ENCODE measurements at regions not wholly inside any gene's neighbourhood (a gene's known extent, or its start where the extent isn't known, plus 50 kb on each side); places are given as distances from the start of the nearest gene placed in this dataset.
A peak's percentile ranks its signal among the peaks of the same experiment; 100 is the strongest.

DNA sequence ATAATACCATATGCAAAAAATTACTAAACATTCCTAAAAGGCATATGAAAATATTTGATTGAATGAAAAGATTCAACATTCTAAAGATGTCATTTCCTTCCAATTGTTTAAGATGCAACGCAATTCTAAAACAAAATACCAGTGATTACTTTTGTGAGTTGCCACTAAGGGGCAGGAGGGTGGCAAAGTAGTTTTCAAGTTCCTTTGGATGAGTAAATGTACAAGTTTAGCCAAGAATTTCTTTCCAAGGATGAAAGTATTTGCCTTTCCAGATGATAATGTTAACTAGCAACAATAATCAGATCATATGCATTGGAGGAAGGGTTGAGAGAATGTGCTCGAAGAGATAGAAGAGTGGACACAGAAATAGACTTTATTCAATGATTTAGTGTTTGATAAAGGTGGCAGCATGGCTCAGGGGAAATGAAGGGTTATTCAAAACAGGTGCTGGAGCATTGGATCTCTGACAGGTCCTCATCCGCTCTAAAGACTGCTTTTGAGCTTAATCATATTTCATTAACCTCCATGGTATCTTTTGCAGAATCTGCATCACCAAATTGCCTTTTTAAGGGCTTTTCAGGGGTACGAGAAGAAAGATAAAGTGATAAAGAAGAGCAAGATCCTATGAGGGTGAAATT is 678.5 kb upstream of the TBX3 start:
- Histone ChIP-seq H3K9me3 (ENCODE audit: control insufficient read depth in 2 of 2, insufficient read depth in 1 of 2, low read depth in 1 of 2, low read length in 1 of 2) (peaks cover 0 to 2% of the 10 kb centered on the region in 2 donors), H3K27me3 (ENCODE audit: control insufficient read depth in 1 of 2, insufficient read depth in 2 of 2, low read length in 2 of 2) (no peaks in the 10 kb centered on the region), H3K27ac (ENCODE audit: low read depth in 2 of 2, low read length in 1 of 2) (no peak overlapping the region), H3K4me1 (ENCODE audit: control insufficient read depth in 2 of 2, insufficient read depth in 2 of 2, low read length in 1 of 2) (no peaks in the 10 kb centered on the region), H3K4me3 (ENCODE audit: low read depth in 1 of 2, low read length in 2 of 2) (no peak overlapping the region), H3K36me3 (ENCODE audit: control insufficient read depth in 2 of 2, insufficient read depth in 2 of 2, low read length in 1 of 2) (no peaks in the 10 kb centered on the region)
- 76% methylated on average over 4 of the region's 4 CpGs for WGBS, 2 donors

DNA sequence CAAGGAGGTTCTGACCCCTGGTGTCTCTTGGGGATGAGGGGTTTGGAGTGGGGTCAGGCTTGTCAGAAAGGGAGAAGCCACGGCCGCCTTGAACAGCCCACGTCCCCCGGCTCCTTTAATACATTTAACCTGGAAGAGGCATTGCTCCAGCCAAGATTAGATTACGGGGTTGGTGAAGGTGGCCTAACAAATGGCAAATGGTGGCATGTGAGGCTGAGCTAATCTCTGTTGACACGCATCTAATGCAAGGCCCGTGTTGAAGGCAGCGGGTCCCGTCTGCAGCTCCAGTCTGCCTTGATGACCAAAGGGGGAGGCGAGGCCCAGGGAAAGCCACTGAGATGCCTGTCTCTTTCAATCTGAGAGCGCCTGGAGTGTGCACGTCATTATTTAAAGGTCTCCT is 673.7 kb upstream of the TBX3 start:
- Histone ChIP-seq H3K4me3 (ENCODE audit: low read depth in 1 of 2, low read length in 2 of 2) (no peak overlapping the region), H3K27ac (ENCODE audit: low read depth in 2 of 2, low read length in 1 of 2) (no peak overlapping the region), H3K9me3 (ENCODE audit: control insufficient read depth in 2 of 2, insufficient read depth in 1 of 2, low read depth in 1 of 2, low read length in 1 of 2) (no peaks in the 10 kb centered on the region), H3K36me3 (ENCODE audit: control insufficient read depth in 2 of 2, insufficient read depth in 2 of 2, low read length in 1 of 2) (no peaks in the 10 kb centered on the region), H3K27me3 (ENCODE audit: control insufficient read depth in 1 of 2, insufficient read depth in 2 of 2, low read length in 2 of 2) (no peaks in the 10 kb centered on the region), H3K4me1 (ENCODE audit: control insufficient read depth in 2 of 2, insufficient read depth in 2 of 2, low read length in 1 of 2) (peaks cover 0 to 4% of the 10 kb centered on the region in 2 donors)
- WGBS, 2 donors: 91 to 93% methylated on average over 12 of the region's 12 CpGs

DNA sequence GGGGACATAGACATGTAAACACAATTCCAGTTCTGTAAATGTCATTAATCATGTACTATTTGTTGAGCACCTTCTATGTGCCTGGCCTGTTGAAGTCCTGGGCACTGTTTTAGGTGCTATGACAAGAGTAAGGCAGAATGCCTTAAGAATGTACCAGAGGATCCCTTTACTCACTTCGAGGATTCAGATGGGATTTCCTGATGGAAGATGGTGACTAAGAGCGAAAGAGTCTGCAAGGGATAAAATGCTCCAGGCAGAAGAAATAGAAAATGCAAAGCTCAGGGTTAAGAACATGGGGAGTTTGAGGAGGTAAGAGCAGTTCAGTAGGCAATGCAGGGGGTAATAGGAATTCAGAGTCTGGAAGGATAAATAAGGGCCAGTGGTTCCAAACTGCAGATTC is 671.3 kb upstream of the TBX3 start:
- Histone ChIP-seq H3K27ac (ENCODE audit: low read depth in 2 of 2, low read length in 1 of 2) (no peak overlapping the region), H3K9me3 (ENCODE audit: control insufficient read depth in 2 of 2, insufficient read depth in 1 of 2, low read depth in 1 of 2, low read length in 1 of 2) (no peaks in the 10 kb centered on the region), H3K4me1 (ENCODE audit: control insufficient read depth in 2 of 2, insufficient read depth in 2 of 2, low read length in 1 of 2) (peaks cover 0 to 4% of the 10 kb centered on the region in 2 donors), H3K36me3 (ENCODE audit: control insufficient read depth in 2 of 2, insufficient read depth in 2 of 2, low read length in 1 of 2) (no peaks in the 10 kb centered on the region), H3K27me3 (ENCODE audit: control insufficient read depth in 1 of 2, insufficient read depth in 2 of 2, low read length in 2 of 2) (no peaks in the 10 kb centered on the region), H3K4me3 (ENCODE audit: low read depth in 1 of 2, low read length in 2 of 2) (no peak overlapping the region)
- WGBS, 2 donors: 78 to 83% methylated on average over 2 of the region's 2 CpGs

DNA sequence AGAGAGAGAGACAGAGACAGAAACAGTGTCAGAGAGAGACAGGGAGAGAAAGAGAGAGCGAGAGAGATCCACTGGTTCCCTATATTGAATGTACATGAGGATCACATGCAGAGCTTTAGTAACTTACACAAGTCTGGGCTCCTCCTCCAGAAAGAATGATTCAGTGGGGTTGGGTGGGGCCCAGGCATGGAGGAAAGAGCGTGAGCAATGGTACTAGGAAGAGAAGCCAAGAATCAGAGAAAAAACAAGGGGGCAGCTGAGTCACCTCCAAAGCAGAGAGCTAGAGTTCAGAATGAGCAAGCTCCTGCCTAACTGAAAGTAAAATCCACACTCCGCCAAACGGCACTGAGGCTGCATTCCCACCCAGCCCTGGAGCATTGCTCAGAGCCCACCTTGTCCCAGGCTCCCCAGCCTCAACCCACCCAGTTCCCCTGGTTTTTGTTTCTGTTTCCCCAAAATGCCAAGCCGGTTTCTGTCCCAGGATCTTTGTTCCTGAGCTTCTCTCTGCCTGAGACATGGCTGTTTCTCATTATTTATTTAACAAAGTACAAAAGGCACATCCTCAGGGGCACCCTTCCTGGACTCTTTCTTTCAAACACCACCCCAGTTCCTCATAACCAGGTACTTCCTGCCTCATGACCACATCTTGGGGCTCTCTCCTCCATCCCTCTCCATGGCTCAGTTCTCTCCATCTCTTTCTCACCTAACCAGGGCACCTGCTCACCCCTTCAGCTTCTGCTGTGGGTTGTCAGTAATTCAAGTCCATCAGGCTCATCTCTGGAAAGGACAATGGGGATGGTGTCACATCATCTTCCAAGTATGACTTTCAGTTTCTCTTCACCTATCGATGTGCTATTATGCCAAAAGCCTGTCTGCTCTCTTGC is 670.3 kb upstream of the TBX3 start:
- H3K27ac ChIP-seq (ENCODE audit: low read depth in 2 of 2, low read length in 1 of 2): peak overlapping the region; percentile 92 to 97
- WGBS, 2 donors: 23 to 34% methylated on average over 6 of the region's 6 CpGs
- no peaks in the 10 kb centered on the region for H3K27me3 ChIP-seq (ENCODE audit: control insufficient read depth in 1 of 2, insufficient read depth in 2 of 2, low read length in 2 of 2)
- H3K4me3 ChIP-seq (ENCODE audit: low read depth in 1 of 2, low read length in 2 of 2): peak overlapping the region; percentile 46 to 49
- peaks cover 0 to 4% of the 10 kb centered on the region in 2 donors for H3K4me1 ChIP-seq (ENCODE audit: control insufficient read depth in 2 of 2, insufficient read depth in 2 of 2, low read length in 1 of 2)
- no peaks in the 10 kb centered on the region for H3K9me3 ChIP-seq (ENCODE audit: control insufficient read depth in 2 of 2, insufficient read depth in 1 of 2, low read depth in 1 of 2, low read length in 1 of 2)
- no peaks in the 10 kb centered on the region for H3K36me3 ChIP-seq (ENCODE audit: control insufficient read depth in 2 of 2, insufficient read depth in 2 of 2, low read length in 1 of 2)

DNA sequence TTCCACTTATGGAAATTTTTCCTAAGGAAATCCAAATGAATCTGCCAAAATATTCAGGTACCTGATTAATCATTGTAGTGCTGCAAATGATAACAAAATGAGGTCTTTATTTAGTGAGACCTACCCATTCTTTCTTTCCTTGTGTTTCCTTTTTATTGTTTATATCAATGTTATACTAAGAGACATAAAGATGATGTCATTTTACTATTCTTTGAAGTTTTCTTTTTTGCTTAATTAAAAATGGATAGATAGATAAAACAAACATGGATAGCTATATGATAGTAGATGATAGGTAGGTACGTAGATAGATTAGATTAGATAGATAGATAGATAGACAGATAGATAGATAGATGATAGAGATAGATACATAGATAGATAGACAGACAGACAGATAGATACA is 669.5 kb upstream of the TBX3 start:
- H3K27me3 ChIP-seq (ENCODE audit: control insufficient read depth in 1 of 2, insufficient read depth in 2 of 2, low read length in 2 of 2): no peaks in the 10 kb centered on the region
- H3K4me1 ChIP-seq (ENCODE audit: control insufficient read depth in 2 of 2, insufficient read depth in 2 of 2, low read length in 1 of 2): peaks cover 0 to 4% of the 10 kb centered on the region in 2 donors
- H3K9me3 ChIP-seq (ENCODE audit: control insufficient read depth in 2 of 2, insufficient read depth in 1 of 2, low read depth in 1 of 2, low read length in 1 of 2): no peaks in the 10 kb centered on the region
- 78 to 86% methylated on average over 1 of the region's 1 CpG for WGBS, 2 donors
- H3K36me3 ChIP-seq (ENCODE audit: control insufficient read depth in 2 of 2, insufficient read depth in 2 of 2, low read length in 1 of 2): no peaks in the 10 kb centered on the region
- no peak overlapping the region for H3K4me3 ChIP-seq (ENCODE audit: low read depth in 1 of 2, low read length in 2 of 2)
- H3K27ac ChIP-seq (ENCODE audit: low read depth in 2 of 2, low read length in 1 of 2): no peak overlapping the region

DNA sequence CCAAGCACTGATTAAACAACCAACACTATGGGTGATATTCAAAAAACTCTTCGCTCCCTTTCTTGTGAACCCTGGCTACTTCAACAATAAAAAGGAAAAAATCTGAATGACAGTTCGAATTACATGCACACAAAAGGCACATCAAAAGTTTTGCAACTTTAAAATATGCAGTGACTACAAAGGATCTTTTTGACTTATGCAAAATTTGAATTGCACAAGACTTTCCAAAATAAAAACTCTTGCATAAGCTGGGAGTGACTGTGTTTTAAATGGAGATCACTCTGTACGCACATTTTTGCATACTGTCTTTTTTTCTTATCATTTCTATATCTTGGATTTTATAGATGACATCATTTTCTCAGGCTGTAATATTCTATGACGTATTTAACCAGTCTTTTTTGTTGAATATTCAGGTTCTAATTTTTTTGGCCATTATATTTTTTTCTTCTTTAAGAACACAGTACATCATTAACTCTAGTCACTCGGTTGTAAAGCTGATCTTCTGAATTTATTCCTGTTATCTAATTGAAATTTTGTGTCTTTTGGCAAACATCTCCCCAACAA is 667.6 kb upstream of the TBX3 start:
- H3K27me3 ChIP-seq (ENCODE audit: control insufficient read depth in 1 of 2, insufficient read depth in 2 of 2, low read length in 2 of 2): no peaks in the 10 kb centered on the region
- no peak overlapping the region for H3K4me3 ChIP-seq (ENCODE audit: low read depth in 1 of 2, low read length in 2 of 2)
- H3K9me3 ChIP-seq (ENCODE audit: control insufficient read depth in 2 of 2, insufficient read depth in 1 of 2, low read depth in 1 of 2, low read length in 1 of 2): no peaks in the 10 kb centered on the region
- no peak overlapping the region for H3K27ac ChIP-seq (ENCODE audit: low read depth in 2 of 2, low read length in 1 of 2)
- WGBS, 2 donors: 52 to 62% methylated on average over 5 of the region's 5 CpGs
- H3K4me1 ChIP-seq (ENCODE audit: control insufficient read depth in 2 of 2, insufficient read depth in 2 of 2, low read length in 1 of 2): peaks cover 0 to 4% of the 10 kb centered on the region in 2 donors
- H3K36me3 ChIP-seq (ENCODE audit: control insufficient read depth in 2 of 2, insufficient read depth in 2 of 2, low read length in 1 of 2): no peaks in the 10 kb centered on the region

DNA sequence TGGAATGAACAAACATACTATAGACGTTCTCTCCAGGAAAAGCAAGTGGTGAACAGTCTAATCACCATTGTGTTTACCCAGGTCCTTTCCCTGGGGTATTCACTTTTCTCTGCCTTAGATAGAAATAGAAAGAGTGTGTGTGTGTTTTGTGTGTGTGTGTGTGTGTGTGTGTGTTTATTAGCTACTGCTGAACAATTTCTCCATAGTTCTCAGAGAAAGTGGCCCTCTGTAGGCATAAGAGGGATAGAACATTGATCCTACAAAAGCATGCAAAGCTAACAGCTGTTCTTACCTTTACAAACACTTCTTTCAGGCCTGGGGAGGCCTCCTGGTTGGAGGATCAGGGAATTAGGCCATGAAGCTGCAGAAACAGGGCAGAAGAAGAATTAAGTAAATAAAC is 665.7 kb upstream of the TBX3 start:
- no peak overlapping the region for H3K27ac ChIP-seq (ENCODE audit: low read depth in 2 of 2, low read length in 1 of 2)

DNA sequence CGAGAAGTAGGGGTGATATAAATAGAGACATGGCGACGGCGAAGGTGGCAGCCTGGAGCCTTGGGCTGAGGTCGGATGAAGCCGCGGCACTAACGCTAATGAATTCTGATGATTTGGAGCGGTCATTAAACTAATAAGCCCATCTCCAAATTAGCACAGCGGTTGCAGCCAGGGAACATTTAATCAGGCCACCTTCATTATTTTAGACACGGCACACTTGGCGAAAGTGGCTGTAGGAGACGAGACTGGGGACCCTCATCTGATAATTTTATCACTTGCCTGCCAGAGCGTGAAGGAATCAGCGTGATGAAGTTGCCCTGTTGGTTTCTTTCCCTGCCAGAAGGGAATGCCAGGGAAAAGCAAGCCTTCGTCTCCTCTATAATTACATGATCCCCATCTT is 664.3 kb upstream of the TBX3 start:
- Histone ChIP-seq H3K27ac (ENCODE audit: low read depth in 2 of 2, low read length in 1 of 2) (no peak overlapping the region), H3K4me3 (ENCODE audit: low read depth in 1 of 2, low read length in 2 of 2) (no peak overlapping the region), H3K27me3 (ENCODE audit: control insufficient read depth in 1 of 2, insufficient read depth in 2 of 2, low read length in 2 of 2) (no peaks in the 10 kb centered on the region), H3K36me3 (ENCODE audit: control insufficient read depth in 2 of 2, insufficient read depth in 2 of 2, low read length in 1 of 2) (no peaks in the 10 kb centered on the region), H3K4me1 (ENCODE audit: control insufficient read depth in 2 of 2, insufficient read depth in 2 of 2, low read length in 1 of 2) (no peaks in the 10 kb centered on the region), H3K9me3 (ENCODE audit: control insufficient read depth in 2 of 2, insufficient read depth in 1 of 2, low read depth in 1 of 2, low read length in 1 of 2) (no peaks in the 10 kb centered on the region)
- 94 to 95% methylated on average over 16 of the region's 16 CpGs for WGBS, 2 donors

More for the DNA sequence above, 665.7 kb upstream of the TBX3 start:
- no peaks in the 10 kb centered on the region for H3K27me3 ChIP-seq (ENCODE audit: control insufficient read depth in 1 of 2, insufficient read depth in 2 of 2, low read length in 2 of 2)
- peaks cover 0 to 4% of the 10 kb centered on the region in 2 donors for H3K4me1 ChIP-seq (ENCODE audit: control insufficient read depth in 2 of 2, insufficient read depth in 2 of 2, low read length in 1 of 2)
- 29 to 33% methylated on average over 1 of the region's 1 CpG for WGBS, 2 donors
- H3K36me3 ChIP-seq (ENCODE audit: control insufficient read depth in 2 of 2, insufficient read depth in 2 of 2, low read length in 1 of 2): no peaks in the 10 kb centered on the region
- H3K4me3 ChIP-seq (ENCODE audit: low read depth in 1 of 2, low read length in 2 of 2): no peak overlapping the region
- no peaks in the 10 kb centered on the region for H3K9me3 ChIP-seq (ENCODE audit: control insufficient read depth in 2 of 2, insufficient read depth in 1 of 2, low read depth in 1 of 2, low read length in 1 of 2)

DNA sequence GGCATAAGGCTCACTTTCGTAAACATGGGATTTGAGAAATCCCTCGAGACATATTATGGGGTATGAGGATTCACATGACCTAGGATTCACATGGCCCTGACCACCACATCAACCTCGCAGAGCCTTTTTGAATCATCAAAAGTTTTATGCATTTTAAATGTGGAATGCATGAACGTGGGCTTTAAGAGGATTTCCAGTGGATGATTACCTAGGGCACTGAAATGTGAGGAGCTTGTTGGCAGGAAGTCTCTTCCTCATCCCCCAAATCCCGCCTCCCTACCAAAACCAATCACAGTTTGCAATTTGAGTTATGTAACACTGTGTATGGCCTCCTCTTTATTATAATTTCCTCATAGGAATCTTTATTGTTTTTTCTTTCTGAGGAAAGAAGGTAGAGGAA is 659.6 kb upstream of the TBX3 start:
- Histone ChIP-seq H3K27me3 (ENCODE audit: control insufficient read depth in 1 of 2, insufficient read depth in 2 of 2, low read length in 2 of 2) (no peaks in the 10 kb centered on the region), H3K36me3 (ENCODE audit: control insufficient read depth in 2 of 2, insufficient read depth in 2 of 2, low read length in 1 of 2) (no peaks in the 10 kb centered on the region), H3K27ac (ENCODE audit: low read depth in 2 of 2, low read length in 1 of 2) (no peak overlapping the region), H3K4me1 (ENCODE audit: control insufficient read depth in 2 of 2, insufficient read depth in 2 of 2, low read length in 1 of 2) (peaks cover 0 to 3% of the 10 kb centered on the region in 2 donors), H3K9me3 (ENCODE audit: control insufficient read depth in 2 of 2, insufficient read depth in 1 of 2, low read depth in 1 of 2, low read length in 1 of 2) (peaks cover 0 to 2% of the 10 kb centered on the region in 2 donors), H3K4me3 (ENCODE audit: low read depth in 1 of 2, low read length in 2 of 2) (no peak overlapping the region)
- 85 to 90% methylated on average over 5 of the region's 5 CpGs for WGBS, 2 donors
